Stimulated activated CD4-positive, alpha-beta T cell treated with anti-CD3 and anti-CD28 coated beads, Interleukin-1b, Interleukin-23, amount 100 ng/mL, for 24 hours (primary cell): ENCODE measurements at regions not wholly inside any gene's neighbourhood (a gene's known extent, or its start where the extent isn't known, plus 50 kb on each side); places are given as distances from the start of the nearest gene placed in this dataset.

Experiments
- DNase-seq, 4 experiments: peaks; one replicate each; pipeline ENCODE4 v3.0.0-alpha.2; 2020; ENCODE audit warnings: low read depth in 4 of 4, low spot score in 1 of 4

DNA sequence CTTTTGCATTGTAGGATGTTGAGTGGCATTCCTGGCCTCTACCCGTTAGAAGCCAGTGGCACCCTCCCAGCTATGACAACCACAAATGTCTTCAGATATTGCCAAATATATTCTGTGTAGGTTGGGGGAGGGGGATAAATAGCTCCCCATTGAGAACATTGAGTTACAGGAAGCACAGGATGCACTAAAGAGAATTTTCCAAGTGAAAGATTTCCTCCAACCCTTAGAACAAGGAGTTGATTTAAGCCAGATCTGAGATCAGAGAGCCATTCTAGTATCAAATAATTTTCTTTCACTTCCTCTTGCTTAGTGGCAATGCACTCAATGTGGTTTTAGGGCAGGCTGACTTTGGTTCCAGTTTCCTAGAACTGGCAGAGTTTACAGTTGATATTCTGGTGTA is 436.6 kb downstream of the C4orf33 start:
- DNase-seq = no peak

DNA sequence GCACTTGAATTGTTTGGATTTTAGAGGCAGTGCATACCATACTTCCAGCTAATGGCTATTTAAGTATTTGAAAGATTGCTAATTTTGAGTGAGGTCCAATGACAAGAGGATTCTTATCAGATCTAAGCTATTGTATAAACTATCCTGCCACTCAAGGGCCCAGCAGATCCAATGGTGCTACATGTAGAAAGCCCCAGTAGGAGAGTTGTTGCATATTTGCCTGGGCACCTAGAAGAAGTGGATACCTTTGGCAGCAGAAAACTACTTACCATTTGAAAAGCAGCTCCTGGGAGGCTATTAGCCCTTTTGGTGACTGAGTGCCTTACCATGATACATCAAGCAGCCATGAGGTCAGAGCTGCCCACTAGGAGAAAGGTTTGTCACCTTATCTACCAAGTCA is 447.3 kb downstream of the C4orf33 start:
- DNase-seq = no peak

DNA sequence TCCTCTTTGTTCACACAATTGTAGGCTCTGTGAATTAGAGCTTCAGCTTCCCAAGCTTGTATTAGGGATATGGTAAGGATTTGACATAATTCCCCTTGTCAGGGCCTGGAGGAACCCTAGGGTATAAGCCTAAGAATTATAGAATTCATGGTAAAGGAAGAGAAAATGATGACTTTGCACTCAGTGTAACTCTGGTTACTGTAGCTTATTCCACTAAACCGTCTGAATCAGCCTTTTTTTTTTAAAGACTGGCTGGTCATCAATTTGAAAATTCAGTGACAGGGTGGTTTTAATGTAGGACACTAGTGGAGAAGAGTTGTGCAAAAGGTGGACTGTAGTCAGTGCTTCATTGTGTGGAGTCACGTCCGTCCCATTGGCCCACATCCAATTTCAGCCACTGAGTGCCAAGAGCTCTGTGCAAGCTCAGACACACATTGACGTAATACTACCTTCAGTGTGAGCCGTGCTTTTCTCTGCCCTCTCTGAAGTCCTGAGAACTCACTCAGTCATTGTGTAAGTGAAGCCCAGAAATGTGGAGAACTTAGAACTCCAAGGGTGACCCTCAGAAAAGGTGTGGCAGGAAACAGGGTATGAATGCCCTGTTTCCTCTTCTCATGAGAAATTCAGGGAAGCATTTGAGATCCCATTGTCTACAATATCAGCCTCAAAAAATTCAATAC is 449.8 kb downstream of the C4orf33 start:
- DNase-seq = no peak

DNA sequence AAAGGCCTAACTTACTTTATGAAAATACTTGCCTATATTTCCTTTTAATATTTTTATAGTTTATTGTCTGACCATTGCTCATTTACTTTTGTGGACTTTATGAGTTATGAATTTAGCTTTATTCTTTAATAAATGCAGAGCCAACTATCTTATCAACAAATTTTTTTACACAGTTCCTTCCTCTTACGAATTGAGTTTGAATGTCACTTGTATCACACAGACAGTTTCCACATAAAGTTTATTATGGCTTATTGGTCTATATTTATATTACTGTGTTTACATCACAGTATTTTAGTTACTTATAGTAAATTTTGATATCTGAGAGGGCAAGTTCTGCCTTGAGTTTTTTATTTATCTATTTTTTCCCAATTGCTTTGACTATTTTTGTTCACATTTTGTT is 450.6 kb downstream of the C4orf33 start:
- DNase-seq = no peak

DNA sequence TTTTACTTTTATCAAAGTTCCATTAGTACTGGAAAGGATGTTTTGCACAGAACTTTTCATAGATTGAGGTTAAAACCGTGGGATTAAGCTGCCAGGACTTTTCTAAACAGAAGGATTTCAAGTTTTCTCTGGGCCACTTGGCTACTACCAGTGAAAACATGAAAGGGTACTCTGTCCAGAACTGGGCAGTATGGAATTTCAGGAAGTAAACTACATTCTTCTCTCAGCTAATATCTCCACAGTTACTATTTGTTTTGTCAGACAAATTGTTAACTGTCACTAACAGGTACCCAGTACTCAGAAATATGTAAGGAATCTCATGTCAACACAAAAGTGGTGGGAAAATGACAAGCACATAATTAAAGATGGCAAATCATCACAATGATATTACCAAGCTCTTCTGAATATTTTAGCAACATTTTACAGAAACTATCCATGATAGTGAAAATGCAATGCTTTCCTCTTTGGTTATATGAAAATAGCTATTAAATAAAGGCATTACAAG is 454.4 kb downstream of the C4orf33 start:
- no peak for DNase-seq

DNA sequence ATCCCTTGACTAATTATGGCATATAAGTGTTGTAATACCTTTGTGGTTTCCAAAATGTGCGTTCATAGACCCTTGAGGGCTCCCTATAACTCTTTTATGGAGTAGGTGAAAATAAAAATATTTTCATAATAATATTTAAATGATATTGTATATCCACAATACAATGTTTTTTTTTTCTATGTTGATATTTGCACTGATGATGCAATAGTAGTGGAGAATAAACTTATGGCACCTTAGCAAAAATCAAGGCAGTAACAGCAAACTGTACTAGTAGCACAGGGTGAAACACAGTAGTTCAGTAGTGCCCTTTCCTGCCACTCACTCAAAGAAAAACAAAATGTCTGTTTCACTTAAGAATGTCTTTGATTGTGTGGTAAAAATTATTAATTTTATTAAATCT is 465.3 kb downstream of the C4orf33 start:
- DNase-seq = no peak

DNA sequence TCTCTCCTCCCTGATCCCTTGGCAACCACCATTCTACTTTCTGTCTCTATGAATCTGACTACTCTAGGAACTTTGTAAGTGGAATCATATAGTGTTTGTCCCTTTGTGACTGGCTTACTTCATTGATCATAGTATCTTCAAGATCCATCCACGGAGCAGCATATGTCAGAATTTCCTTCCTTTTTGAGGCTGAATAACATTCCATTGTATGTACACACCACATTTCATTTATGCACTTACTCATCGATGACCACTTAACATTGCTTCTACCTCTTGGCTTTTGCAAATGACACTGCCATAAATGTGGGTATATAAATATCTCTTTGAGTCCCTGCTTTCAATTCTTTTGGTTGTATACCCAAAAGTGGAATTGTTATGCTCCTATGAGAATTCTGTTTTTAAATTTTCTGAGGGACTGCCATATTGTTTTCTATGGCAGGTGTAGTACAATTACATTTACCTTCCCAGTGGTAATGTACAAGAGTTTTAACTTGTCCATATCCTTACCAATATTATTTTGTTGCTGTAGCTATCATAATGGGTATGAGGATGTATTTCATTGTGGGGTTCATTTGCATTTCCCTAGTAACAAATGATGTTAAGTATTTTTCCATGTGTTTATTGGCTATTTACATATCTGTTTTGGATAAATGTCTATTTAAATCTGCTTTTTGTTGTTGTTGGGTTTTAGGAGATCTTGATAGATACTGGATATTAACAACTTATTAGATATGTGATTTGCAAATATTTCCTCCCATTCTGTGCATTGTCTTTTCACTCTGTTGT is 466.1 kb downstream of the C4orf33 start:
- DNase-seq = no peak

DNA sequence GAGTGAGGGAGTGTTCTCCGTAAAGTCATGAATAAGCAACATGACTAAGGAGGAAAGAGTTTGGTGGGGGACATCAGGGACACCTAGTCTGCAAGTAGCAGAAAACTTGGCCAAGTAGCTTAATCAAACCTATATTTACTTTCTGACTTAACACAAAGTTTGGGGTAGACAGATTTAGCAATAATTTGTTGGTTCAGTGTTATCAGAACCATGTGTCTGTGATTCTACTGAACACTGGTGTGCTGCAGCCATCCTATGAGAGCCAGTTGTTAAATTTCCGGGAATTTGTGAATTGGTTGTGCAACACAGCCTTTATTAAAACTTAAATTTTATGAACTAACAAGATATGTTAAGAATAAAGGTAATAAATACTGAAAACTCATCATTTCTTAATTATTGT is 469.3 kb downstream of the C4orf33 start:
- no peak for DNase-seq

DNA sequence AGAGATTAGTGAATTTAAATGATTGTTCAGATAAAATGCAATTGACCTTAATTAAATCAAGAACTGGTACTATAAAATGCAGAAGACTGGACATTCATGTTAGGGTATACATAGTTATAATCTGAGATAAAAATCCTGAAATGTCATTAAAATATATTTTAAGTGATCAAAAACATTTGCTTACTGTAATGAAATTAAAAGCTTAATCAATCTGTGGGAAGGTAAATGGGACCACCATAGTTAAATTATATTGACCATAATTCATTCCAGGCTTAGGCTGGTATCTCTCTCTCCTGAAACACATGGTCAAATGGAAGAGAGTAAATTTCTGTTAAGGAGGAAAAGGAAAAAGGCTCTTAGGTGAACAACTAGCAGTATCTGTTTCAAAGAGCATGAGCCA is 474.4 kb downstream of the C4orf33 start:
- no peak for DNase-seq

DNA sequence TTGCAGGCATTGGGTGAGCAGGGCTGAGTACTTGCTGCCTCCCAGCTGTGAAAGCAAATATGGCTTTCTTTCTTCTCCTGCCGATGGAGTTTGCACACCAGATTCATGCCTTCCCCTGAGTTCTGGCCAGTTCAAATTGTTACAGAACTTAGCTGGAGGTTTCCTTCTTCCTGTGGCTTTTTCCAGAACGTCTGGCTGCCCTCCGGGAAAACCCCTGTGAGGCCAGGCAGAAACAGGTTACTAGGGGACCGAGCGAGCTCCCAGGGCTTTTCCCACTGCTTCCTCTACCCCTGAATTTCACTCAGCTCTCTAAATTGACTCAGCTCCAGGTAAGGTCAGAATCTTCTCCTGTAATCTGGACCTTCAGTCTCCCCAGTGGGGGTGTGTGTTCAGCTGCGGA is 482.4 kb downstream of the C4orf33 start:
- no peak for DNase-seq

DNA sequence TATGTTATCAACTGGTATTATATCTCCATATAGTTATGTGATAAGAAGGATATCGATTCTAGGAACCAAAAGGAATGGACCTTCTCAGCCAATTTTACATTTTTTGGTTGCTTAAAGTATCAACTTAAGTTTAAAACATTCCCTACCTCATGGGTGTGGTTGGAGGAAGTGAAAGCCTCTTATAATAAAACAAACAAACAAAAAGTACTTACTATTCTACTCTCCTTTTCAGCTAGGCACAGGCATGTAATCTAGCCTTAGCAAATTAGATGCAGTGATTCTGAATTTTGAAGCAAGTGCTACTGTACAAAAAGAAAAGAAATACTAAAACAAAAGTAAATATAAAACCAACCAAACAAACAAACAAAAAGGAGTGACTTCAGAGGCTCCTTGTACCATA is 485.4 kb downstream of the C4orf33 start:
- DNase-seq = no peak

DNA sequence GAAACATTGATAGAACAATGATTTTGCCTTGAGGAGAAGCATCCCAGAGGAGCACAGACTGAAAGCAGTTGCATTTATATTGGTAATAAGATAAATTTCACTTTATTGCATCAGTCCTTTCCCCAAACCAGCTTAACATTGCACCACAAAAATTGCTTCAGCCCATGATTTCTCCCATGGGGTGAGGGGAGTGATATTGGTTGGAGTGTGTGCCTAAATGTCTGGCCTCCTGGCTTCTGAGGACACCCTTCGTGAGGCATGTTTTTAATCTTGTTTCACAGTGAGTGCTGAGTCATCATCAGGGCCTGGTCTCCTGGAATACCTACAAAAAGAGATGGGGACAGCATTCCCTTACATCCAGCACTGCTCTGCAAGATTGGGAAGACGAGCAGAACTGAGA is 487.9 kb downstream of the C4orf33 start:
- DNase-seq = no peak

DNA sequence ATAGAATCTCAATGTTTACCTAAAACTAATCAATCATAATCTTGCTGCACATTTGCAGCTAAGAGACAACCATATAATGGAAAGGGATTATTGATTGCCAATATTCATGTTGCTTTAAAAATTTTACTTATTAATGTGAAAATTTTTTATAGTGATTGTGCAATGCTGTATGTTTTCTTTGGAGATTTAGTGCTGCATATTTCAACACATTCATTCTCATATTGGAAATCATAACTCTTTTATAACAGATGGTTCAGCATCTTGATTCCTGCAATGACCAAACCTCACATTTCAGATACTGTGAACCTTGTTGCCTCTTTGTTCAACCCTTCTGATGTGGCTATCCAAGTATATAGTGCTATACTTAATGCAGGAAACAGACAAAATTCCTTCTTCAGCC is 502.6 kb downstream of the C4orf33 start:
- DNase-seq = no peak

DNA sequence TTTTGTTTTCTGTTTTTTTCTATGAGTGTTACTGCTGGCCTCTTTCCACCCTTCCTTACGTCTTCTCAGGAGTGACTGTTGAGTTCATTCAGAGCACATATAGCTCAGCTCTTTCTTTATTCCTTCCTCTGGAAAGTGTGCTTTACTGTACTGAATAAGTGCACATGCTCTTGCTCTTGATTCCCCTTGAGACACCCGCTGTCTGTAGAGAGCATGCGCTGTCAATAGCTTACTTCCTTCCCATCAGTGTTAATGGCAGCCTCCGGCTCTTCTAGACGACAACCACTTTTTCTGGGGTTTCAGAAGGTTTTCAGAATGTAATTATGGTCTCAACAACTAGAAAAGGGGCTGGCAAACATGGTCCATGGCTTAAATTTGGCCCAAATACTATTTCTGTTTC is 504.9 kb downstream of the C4orf33 start:
- no peak for DNase-seq

DNA sequence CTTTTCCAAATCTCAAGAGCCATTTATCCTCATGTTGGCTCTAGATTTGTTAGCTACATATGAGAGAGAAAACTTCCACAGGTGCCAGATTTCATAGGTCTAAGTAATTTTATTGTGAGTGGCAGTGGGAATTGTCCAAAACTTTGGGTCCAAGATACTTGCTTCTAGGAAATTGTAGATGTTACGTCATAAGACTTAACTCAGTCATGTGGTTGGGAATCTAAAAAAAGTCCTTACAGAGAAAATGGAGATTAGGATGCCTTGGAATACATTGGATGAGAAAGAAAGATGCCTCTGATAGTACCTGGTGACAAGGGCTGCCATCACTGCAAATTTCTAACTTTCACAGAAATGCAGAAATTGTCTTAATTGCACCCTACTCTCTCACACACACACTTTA is 506.5 kb downstream of the C4orf33 start:
- no peak for DNase-seq

DNA sequence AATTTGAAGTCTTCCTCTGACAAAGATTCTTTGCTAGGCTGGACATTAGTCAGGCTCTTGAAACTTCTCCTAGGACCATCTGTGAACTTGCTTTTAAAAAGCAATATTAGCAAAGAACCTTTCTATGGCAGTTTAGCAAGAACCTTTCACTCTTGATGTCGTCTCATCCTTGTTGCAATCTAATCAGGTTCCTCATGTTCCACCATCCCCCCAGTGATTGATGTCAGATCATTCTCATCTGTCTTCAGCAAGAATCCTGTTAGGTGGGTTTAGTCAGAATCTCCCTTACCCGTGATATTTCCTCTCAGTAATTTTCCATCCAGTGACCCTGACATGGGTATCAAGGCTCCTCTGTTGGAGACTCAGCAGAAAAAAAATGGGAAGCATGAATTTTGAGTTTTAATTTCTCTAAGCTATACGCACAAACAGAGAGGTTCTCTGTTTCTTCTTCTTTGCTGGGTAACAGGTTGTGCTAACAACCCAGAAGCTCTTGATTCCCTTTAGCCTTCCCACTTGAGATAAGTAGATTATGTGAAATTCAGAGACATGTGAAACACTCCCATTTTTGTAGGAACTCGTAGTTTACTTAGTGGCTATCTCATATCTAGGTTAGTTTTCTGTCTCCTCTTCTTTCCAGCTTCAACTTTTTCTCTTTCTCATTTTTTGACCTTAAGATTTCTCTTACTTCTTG is 507.4 kb downstream of the C4orf33 start:
- DNase-seq = no peak

DNA sequence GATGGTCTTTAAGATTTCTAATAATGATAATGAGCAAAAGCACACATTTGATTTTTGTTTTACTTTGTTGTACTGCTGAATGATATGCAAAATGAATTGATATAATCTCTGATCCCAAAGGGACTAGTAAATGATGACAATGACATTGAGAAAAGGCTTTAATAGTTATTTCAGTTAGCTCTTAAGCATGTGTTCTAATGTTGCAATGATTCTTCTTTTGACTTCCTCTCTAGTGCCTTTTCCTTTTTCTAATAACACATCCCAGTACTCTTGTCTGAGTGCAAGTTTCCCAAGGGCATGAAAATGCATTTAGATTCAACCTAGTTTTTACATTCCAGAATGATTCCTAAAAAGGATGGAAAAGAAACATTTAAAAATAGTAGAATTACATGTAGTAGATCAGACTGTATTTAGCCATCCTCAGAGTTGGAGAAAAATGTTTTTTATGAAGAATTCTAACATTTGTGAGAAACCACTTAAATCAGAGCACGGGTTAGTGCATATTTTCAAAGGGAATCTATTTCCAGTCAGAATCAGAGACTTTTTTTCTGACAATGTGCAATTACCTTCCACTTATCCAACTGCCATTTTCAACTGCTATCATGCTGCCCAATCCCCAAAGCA is 508.8 kb downstream of the C4orf33 start:
- no peak for DNase-seq

DNA sequence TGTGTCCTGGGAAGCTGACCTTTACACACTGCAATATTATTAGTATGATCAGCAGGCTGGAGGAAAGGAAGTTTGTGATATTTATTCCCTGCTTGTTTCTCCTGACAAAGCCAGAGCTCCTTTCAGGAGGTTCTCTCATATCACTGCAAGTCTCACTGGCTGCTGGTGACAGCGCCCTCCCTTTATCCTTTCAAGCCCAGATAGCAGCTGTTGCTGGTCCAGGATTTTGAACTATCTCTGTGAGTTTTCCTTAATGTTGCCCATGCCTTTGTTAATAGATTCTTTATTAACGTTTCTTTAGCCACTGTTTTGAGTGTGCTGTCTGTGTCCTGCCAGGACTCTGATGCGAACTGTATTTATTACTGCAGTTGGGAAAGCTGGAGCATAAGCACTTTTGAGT is 518.7 kb downstream of the C4orf33 start:
- no peak for DNase-seq

DNA sequence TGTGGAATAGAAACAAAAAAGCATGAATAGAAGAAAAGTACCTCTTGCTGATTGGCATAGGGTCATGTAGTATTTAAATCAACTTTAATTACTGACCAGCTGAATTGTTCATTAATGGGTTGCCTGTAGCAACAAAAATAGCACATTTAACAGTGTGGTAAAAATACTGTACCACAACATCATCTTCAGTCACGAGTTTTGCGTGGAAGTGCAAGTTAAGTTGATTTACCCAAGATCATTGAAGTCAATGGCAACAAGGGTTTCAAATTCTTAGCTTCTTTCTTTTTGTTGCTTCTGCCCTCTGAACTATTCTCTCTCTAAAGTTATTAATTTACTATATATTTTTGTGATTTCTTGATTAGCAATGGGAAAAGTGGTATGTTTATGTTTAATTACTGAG is 526.6 kb downstream of the C4orf33 start:
- DNase-seq = no peak

DNA sequence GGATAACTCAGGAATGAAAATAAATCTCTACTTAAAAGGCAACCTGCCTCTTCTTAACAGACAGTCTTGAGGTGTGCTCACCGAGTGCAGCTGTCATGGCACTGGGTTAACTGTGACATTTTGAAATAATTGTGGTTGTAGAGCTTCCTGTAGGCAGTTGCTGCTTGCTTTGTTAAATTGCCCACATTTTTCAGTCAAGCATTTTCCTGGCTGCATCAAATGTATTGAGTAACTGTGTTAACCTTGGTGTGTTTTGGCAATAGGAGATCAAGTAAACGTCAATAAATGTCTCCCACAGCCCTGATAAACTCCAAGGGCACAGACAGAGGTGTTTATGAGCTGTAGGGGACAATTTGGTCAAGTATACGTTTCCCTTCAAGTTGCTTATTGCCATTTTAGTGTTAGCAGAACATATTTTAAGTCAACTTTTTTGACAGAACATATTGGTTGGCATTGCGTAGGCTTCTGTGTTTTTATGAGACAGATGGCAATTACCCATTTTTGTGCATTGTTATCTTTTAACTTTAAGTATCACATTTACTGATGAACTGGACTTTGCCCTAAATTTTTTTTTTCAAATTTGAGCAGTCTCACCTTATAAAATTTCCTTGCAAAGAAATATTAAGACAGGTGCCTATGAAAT is 527.4 kb downstream of the C4orf33 start:
- DNase-seq = no peak

DNA sequence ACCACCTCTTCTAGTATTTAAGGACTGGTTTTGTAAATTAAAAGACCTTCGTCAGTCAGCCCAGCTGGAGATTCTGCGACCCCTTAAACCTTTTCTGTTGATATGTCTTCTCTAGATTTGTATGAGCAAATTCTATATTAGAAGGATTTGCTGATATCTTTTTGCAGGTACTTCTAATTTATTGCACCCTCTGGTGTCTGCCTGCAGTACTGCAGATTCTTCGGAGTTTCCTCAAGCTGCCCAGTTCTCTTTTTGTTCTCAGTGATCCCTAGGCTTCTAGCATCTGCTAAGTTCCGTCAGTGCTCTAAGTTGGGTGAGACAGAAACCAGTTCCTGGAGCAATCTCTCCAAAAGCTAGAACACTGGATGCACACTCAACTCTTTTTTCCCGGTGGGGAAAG is 545.2 kb downstream of the C4orf33 start:
- DNase-seq = peak; percentile 4 to 14 (median 8)
